ENCODE measurements at regions not wholly inside any gene's neighbourhood (a gene's known extent, or its start where the extent isn't known, plus 50 kb on each side); places are given as distances from the start of the nearest gene placed in this dataset.

- TF ChIP-seq EZH2phosphoT487 (IDR thresholded peaks at IDR 0.05; ENCODE audit: low read depth, severe bottlenecking, unreplicated experiment): no peak
- TF ChIP-seq CTCF (IDR thresholded peaks at IDR 0.05; ENCODE audit: poor library complexity): no peak
- TF ChIP-seq EZH2 (IDR thresholded peaks at IDR 0.05; ENCODE audit: borderline replicate concordance): no peak
- Histone ChIP-seq H3K9me3 (ENCODE audit: low read depth) (no peaks in the 10 kb centered on the region), H3K4me2 (no peak overlapping the region), H3K79me2 (no peaks in the 10 kb centered on the region), H4K20me1 (ENCODE audit: insufficient read depth, poor library complexity, severe bottlenecking) (no peaks in the 10 kb centered on the region), H3K27ac (no peak overlapping the region), H3K4me3 (no peak overlapping the region), H3K9me2 (replicated peaks; ENCODE audit: insufficient read depth) (no peaks in the 10 kb centered on the region), H3K36me3 (replicated peaks; ENCODE audit: insufficient read depth, low read depth) (no peaks in the 10 kb centered on the region), H3K4me1 (ENCODE audit: insufficient read depth) (no peaks in the 10 kb centered on the region), H2AFZ (no peak overlapping the region), H3K27me3 (no peaks in the 10 kb centered on the region)
- WGBS (ENCODE audit: low lambda C conversion rate, missing lambda C conversion rate): 51% methylated on average over 3 of the region's 3 CpGs
- no peak for DNase-seq (ENCODE audit: low spot score)
Measured at GRCh38 chr4:62232814-62233213, 1032.7 kb downstream of the ADGRL3 start.

- Histone ChIP-seq H3K36me3 (replicated peaks; ENCODE audit: insufficient read depth, low read depth) (no peaks in the 10 kb centered on the region), H3K4me3 (no peak overlapping the region), H3K9me3 (ENCODE audit: low read depth) (no peaks in the 10 kb centered on the region), H2AFZ (no peak overlapping the region), H4K20me1 (ENCODE audit: insufficient read depth, poor library complexity, severe bottlenecking) (no peaks in the 10 kb centered on the region), H3K27ac (no peak overlapping the region), H3K4me2 (no peak overlapping the region), H3K4me1 (ENCODE audit: insufficient read depth) (no peaks in the 10 kb centered on the region), H3K27me3 (no peaks in the 10 kb centered on the region), H3K9me2 (replicated peaks; ENCODE audit: insufficient read depth) (no peaks in the 10 kb centered on the region), H3K79me2 (no peaks in the 10 kb centered on the region)
- no peak for DNase-seq (ENCODE audit: low spot score)
- TF ChIP-seq EZH2 (IDR thresholded peaks at IDR 0.05; ENCODE audit: borderline replicate concordance) (no peak), EZH2phosphoT487 (IDR thresholded peaks at IDR 0.05; ENCODE audit: low read depth, severe bottlenecking, unreplicated experiment) (no peak), CTCF (IDR thresholded peaks at IDR 0.05; ENCODE audit: poor library complexity) (no peak)
- WGBS (ENCODE audit: low lambda C conversion rate, missing lambda C conversion rate): 88% methylated on average over 3 of the region's 3 CpGs
Measured at GRCh38 chr4:62231994-62232393, 1031.9 kb downstream of the ADGRL3 start.

DNA sequence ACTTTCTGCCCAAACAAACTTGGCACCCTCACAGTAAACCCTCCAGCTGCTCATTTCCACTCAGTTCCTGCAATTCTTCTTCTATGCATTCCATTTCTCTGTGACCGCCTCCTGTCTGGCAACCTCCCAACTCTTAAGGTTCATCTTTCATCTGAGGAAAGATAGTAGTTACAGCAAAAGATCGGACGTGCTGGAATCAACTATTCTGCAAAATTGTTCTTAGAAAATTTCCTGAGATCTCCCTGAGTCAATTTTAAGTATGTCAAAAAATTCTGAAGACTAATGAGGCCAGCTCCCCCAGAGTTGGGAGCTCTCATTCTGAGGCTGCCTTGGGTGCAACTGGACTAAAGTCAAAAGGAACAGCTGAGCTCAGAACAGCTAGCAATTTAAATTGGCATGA, 1026.0 kb downstream of the ADGRL3 start:
- no peak overlapping the region for H3K27ac ChIP-seq
- TF ChIP-seq EZH2 (IDR thresholded peaks at IDR 0.05; ENCODE audit: borderline replicate concordance) (no peak), EZH2phosphoT487 (IDR thresholded peaks at IDR 0.05; ENCODE audit: low read depth, severe bottlenecking, unreplicated experiment) (no peak), CTCF (IDR thresholded peaks at IDR 0.05; ENCODE audit: poor library complexity) (no peak)
- H3K9me3 ChIP-seq (ENCODE audit: low read depth): no peaks in the 10 kb centered on the region
- H3K4me3 ChIP-seq: no peak overlapping the region
- no peak for DNase-seq (ENCODE audit: low spot score)
- no peaks in the 10 kb centered on the region for H4K20me1 ChIP-seq (ENCODE audit: insufficient read depth, poor library complexity, severe bottlenecking)
- no peaks in the 10 kb centered on the region for H3K79me2 ChIP-seq
- WGBS (ENCODE audit: low lambda C conversion rate, missing lambda C conversion rate): 69% methylated on average over 3 of the region's 3 CpGs
- no peak overlapping the region for H2AFZ ChIP-seq
- H3K27me3 ChIP-seq: no peaks in the 10 kb centered on the region
- H3K4me2 ChIP-seq: no peak overlapping the region
- no peaks in the 10 kb centered on the region for H3K9me2 ChIP-seq (replicated peaks; ENCODE audit: insufficient read depth)
- no peaks in the 10 kb centered on the region for H3K4me1 ChIP-seq (ENCODE audit: insufficient read depth)
- no peaks in the 10 kb centered on the region for H3K36me3 ChIP-seq (replicated peaks; ENCODE audit: insufficient read depth, low read depth)

GRCh38 chr4:62222121-62222520, 1022.0 kb downstream of the ADGRL3 start:
- no peaks in the 10 kb centered on the region for H3K36me3 ChIP-seq (replicated peaks; ENCODE audit: insufficient read depth, low read depth)
- no peaks in the 10 kb centered on the region for H3K27me3 ChIP-seq
- no peaks in the 10 kb centered on the region for H3K9me2 ChIP-seq (replicated peaks; ENCODE audit: insufficient read depth)
- H3K9me3 ChIP-seq (ENCODE audit: low read depth): no peaks in the 10 kb centered on the region
- H3K4me3 ChIP-seq: no peak overlapping the region
- no peak for TF ChIP-seq CTCF (IDR thresholded peaks at IDR 0.05; ENCODE audit: poor library complexity)
- no peak for TF ChIP-seq EZH2phosphoT487 (IDR thresholded peaks at IDR 0.05; ENCODE audit: low read depth, severe bottlenecking, unreplicated experiment)
- no peak for TF ChIP-seq EZH2 (IDR thresholded peaks at IDR 0.05; ENCODE audit: borderline replicate concordance)
- H3K79me2 ChIP-seq: no peaks in the 10 kb centered on the region
- H3K27ac ChIP-seq: no peak overlapping the region
- no peak for DNase-seq (ENCODE audit: low spot score)
- 89% methylated on average over 4 of the region's 4 CpGs for WGBS (ENCODE audit: low lambda C conversion rate, missing lambda C conversion rate)
- no peak overlapping the region for H2AFZ ChIP-seq
- no peaks in the 10 kb centered on the region for H3K4me1 ChIP-seq (ENCODE audit: insufficient read depth)
- no peaks in the 10 kb centered on the region for H4K20me1 ChIP-seq (ENCODE audit: insufficient read depth, poor library complexity, severe bottlenecking)
- H3K4me2 ChIP-seq: no peak overlapping the region
